ENCODE measurements at regions not wholly inside any gene's neighbourhood (a gene's known extent, or its start where the extent isn't known, plus 50 kb on each side); places are given as distances from the start of the nearest gene placed in this dataset.

DNA sequence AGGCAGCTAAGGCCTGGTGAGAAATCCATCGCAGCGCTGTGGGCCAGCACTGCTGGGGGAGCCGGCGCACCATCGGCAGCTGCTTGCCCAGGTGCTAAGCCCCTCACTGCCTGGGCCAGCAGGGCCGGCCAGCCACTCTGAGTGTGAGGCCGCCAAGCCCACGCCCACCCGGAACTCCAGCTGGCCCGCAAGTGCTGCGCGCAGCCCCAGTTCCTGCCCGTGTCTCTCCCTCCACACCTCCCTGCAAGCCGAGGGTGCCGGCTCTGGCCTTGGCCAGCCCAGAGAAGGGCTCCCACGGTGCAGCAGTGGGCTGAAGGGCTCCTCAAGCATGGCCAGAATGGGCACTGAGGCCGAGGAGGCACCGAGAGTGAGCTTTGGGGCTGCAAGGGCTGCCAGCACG, 64.4 kb downstream of the EBNA1BP2 start:
- TF ChIP-seq, protein P1, sequence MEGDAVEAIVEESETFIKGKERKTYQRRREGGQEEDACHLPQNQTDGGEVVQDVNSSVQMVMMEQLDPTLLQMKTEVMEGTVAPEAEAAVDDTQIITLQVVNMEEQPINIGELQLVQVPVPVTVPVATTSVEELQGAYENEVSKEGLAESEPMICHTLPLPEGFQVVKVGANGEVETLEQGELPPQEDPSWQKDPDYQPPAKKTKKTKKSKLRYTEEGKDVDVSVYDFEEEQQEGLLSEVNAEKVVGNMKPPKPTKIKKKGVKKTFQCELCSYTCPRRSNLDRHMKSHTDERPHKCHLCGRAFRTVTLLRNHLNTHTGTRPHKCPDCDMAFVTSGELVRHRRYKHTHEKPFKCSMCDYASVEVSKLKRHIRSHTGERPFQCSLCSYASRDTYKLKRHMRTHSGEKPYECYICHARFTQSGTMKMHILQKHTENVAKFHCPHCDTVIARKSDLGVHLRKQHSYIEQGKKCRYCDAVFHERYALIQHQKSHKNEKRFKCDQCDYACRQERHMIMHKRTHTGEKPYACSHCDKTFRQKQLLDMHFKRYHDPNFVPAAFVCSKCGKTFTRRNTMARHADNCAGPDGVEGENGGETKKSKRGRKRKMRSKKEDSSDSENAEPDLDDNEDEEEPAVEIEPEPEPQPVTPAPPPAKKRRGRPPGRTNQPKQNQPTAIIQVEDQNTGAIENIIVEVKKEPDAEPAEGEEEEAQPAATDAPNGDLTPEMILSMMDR (IDR thresholded peaks at IDR 0.05) = no peak
- TF ChIP-seq POLR2AphosphoS5 (IDR thresholded peaks at IDR 0.05) = no peak
- TF ChIP-seq POLR2A (IDR thresholded peaks at IDR 0.05) = no peak
- no peak for TF ChIP-seq EP300 (IDR thresholded peaks at IDR 0.05)
